ENCODE measurements at regions not wholly inside any gene's neighbourhood (a gene's known extent, or its start where the extent isn't known, plus 50 kb on each side); places are given as distances from the start of the nearest gene placed in this dataset.
A peak's percentile ranks its signal among the peaks of the same experiment; 100 is the strongest.

- no peak for DNase-seq
Observed at GRCh38 chr11:11173316-11174025, 179.6 kb downstream of the CSNK2A3 start.

DNA sequence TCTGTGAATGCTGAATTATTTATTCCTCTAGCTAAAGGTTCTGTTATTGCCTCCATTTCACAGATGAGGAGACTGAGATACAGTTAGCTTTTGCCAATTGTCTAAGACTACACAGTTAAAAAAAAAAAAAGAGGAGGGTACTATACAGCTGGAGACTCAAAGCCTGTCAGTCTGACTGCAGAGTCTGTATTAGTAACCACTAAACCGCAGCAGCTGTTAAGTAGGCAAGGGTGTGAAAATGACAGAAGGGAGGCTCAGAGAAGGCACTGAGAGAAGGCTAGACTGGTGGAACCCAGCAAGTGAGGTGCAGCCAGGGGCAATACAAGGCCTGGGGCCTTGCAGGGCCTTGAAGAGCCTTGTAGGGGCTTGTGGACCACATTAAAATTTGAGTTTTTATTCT lies 181.2 kb downstream of the CSNK2A3 start:
- DNase-seq = no peak

GRCh38 chr11:11171285-11171684 lies 181.8 kb downstream of the CSNK2A3 start:
- no peak for DNase-seq

GRCh38 chr11:11170352-11171084 lies 182.5 kb downstream of the CSNK2A3 start:
- no peak for DNase-seq

GRCh38 chr11:11169715-11170351 lies 183.2 kb downstream of the CSNK2A3 start:
- DNase-seq = no peak

GRCh38 chr11:11167806-11168205 lies 185.2 kb downstream of the CSNK2A3 start:
- no peak for DNase-seq

- DNase-seq = no peak
Observed at GRCh38 chr11:11164334-11164690, 188.7 kb downstream of the CSNK2A3 start.

GRCh38 chr11:11163669-11164333 lies 189.2 kb downstream of the CSNK2A3 start:
- no peak for DNase-seq

- peak; percentile 39 for DNase-seq
Observed at GRCh38 chr11:11163236-11163635, 189.8 kb downstream of the CSNK2A3 start.

DNA sequence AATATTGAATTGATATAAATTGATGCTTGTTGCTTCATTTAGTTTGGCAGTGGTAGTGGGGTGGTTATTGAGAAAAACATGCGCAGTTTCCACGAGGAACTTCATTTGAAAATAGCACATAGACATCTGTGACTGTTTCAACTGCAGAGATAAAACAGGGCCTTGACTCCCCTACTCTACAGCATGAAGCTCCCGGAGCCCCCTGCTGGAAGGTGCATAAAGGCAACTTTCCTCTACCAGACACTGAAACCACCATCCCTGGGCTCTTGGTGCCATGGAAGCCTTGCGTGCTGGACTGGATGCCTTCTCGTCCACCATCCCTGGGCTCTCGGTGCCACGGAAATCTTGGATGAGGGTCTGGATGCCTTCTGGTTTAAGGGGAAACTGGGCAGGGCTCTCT lies 195.9 kb downstream of the CSNK2A3 start:
- DNase-seq = peak; percentile 76

- peak; percentile 74 for DNase-seq
Observed at GRCh38 chr11:11155962-11156815, 196.9 kb downstream of the CSNK2A3 start.

DNA sequence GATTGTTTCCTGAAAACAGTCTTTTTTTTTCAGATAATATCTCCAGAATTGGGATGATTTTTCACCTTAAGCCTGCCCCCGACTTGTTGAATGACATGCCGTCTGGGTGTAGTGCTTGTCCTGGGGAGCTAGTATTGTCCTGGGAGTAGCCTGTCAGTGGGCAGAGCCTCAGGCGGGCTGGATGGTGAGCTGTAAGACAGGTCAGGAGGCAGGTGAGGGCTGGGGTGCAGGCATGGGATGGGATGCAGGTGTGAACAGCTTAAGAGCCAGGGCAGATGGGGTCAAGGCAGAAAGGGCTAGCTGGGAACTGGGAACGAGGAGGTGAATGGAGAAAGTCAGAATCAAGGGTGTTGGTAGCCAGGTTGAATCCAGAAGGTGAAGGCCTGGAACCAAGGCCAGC lies 200.2 kb downstream of the CSNK2A3 start:
- no peak for DNase-seq

DNA sequence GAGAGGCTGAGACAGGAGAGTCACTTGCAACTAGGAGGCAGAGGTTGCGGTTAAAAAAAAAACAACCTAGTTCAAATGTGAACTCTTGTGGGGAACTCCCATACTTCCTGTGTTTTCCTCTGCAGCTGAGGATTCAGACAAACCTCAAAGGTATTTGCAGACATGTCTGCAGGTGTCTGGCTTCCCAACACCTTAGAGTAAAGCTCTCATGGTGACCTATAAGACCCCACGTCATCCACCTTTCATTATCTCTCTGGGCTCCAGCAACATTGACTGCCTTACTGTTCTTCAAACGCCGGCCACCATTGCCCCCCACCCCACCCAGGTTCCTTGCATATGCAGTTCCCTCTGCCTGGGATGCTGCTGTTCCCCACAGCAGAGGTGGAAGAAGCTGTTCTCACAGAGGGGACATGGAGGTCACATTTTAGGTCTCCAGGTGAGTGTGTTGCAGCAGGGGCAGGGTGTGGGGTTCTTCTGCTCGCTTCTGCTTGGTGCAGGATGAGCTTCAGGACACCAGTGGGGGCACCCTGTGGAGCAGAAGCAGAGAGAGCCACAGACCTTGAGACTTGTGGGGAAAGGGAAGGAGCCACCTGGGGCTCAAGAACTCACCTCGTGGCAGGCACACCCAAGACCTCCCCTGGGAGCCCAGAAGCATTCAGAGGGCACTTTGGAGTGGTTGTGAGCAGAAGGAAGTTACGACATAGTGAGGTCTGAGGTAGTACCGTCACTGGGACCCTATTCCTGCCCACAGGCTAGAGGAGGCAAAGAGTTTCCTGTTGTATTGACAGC lies 203.2 kb downstream of the CSNK2A3 start:
- DNase-seq = no peak

- DNase-seq = no peak
Observed at GRCh38 chr11:11148596-11148995, 204.5 kb downstream of the CSNK2A3 start.

DNA sequence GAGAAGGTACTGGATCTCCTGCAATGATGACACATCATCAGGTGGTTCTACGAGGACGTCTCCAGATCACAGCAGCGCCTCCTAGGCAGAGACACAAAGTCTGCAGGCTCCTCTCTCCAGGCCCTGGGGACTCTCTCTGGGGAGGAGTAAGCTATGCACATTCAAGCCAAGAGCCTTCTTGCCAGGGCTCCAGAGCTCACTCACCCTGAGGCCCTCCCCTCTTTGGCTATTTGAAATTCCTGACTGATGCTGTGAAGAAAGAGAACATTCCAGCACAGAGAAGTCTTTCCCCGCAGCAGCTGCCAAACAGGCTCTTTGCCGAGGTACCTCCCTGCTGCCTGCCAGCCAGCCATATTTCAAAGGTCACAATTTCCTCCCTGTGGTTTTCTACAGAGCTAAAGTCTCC lies 204.9 kb downstream of the CSNK2A3 start:
- no peak for DNase-seq

DNA sequence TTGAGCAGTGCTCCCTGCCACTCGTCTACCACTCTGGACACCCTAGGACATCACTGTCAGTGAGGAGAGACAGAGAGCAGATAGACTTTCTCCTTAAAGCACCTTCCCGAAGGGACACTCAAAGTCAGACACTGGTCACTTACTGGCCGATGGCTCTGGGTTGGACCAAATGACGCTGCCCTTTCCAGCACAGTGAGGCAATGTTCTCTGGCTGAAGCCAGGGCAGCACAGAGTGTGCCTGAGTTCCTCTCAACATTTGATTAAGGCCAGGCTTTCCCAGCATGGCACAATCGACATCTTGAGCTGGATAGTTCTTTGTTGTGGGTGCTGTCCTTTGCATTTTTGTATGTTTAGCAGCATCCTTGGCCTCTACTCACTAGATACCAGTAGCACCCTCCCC lies 206.2 kb downstream of the CSNK2A3 start:
- DNase-seq = no peak

DNA sequence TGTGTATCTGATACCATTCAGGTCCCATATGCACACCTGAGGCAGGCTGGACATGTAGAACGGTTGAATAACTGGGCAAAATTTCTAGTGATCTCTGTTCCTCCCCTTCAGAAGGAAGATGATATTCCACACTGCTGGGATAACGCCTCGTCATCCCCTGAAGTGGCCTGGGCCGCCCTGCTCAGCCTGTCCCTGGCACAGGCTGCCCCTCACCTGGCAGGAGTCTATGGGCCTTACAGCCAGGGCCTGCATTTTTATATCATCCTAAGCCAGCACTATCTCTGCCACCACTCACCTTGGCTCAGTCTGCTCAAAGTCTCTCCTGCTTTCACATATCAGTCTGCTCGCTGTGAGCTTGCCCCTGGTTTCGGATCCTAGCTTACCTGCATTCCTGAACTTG lies 209.2 kb downstream of the CSNK2A3 start:
- no peak for DNase-seq

DNA sequence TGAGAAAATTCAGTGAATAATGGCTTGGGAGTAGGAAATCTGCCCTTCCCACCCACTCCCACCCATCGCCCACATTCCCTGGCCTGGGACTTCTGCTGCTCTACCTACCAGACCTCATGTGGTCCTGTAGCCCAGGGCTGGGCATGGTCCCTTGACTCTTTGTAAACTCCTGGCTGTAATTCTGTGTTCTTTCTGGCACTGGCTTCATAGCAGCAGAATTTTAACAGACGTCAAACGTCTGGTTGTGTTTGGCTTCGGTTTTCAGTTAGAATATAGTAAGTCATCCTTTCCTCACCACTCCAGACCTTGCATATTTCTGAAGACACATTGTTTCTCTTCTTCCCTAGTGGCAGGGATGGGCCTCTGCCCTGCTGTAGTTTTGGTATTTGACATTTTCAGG lies 210.6 kb downstream of the CSNK2A3 start:
- no peak for DNase-seq

DNA sequence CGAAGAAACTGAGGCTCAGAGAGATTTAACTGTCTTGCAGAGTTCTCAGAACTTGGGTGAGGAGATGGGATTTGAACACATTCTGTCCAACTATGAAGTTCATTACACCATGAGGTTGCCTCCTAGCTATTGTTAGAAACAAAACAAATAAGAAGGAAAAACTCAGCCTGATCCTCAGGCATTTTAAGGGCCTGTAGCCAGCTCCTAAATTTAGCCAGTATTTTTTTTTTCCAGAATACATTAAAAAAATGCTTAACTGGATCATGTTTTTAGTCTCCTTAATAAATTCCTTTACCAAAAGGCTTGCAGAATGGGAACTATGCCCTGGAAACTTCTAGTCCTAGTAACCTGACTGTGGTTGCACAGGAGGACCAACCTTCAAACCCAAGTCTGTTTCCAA lies 212.0 kb downstream of the CSNK2A3 start:
- DNase-seq = no peak

DNA sequence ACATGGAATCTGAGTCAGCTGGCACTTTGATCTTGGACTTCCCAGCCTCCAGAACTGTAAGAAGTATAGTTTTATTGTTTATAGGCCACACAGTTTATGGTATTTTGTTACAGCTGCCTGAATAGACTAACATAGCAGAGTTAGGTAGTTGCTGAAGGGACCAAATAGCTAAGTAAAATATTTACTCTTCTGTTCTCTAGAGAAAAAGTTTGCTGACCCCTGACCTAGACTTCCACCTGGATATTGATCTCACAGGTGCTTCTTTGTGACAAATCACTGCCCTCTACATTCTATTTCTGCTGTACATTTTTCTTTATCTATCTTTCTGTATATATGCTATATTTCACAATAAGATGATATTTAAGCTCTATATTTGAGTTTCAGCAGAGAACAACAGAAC lies 212.5 kb downstream of the CSNK2A3 start:
- no peak for DNase-seq

- no peak for DNase-seq
Observed at GRCh38 chr11:11137339-11137738, 215.7 kb downstream of the CSNK2A3 start.
